A549 (cell line): ENCODE measurements at regions not wholly inside any gene's neighbourhood (a gene's known extent, or its start where the extent isn't known, plus 50 kb on each side); places are given as distances from the start of the nearest gene placed in this dataset.

Experiments used
- ATAC-seq, 2 experiments: fragments of 200-7000 bp in 1 of 2; fragments of >200 bp in 1 of 2; cut with Nextera tagmentation in 1 of 2; cut with Tn5 transposase in 1 of 2; 3 replicates each; pipeline versions ENCODE4 v1.8.0 to v1.9.1; 2018 to 2020; ENCODE audit warnings: mild to moderate bottlenecking in 1 of 2, moderate library complexity in 1 of 2
- CTCF ChIA-PET: fragments of 300-600 bp; sonication (Branson Sonifier 250); formaldehyde crosslinking; extraction: SDS; loops from one replicate; lab custom pipeline; 2021; ENCODE audit warnings: antibody characterized with exemption, inconsistent platforms; lab: Yijun Ruan, JAX
- POLR2A ChIA-PET: fragments of 350-600 bp; formaldehyde crosslinking; extraction: SDS; loops from one replicate; lab custom pipeline; 2021; ENCODE audit warnings: antibody characterized with exemption, inconsistent platforms; lab: Yijun Ruan, JAX
- DNase-seq, 2 experiments: peaks; one replicate each; pipeline versions ENCODE4 v3.0.0 to v3.0.0-alpha.2; 2011 to 2016; ENCODE audit warnings: low read depth in 1 of 2, low spot score in 1 of 2
- FAIRE-seq: peaks from 2 replicates; lab custom pipeline; 2011; peaks lifted over from hg19 to GRCh38; lab: Jason Lieb, UNC
- H3K27ac ChIP-seq, 2 experiments: fragments of >200 bp; sonication (Bioruptor Twin); formaldehyde crosslinking; 3 replicates each; pipeline ENCODE4 v1.5.1; 2016 to 2017
- H3K4me1 ChIP-seq: fragments of >200 bp; sonication (Bioruptor Twin); formaldehyde crosslinking; 3 replicates; pipeline ENCODE4 v1.6.1; 2016
- H3K4me2 ChIP-seq: fragments of >200 bp; sonication (Bioruptor Twin); formaldehyde crosslinking; 3 replicates; pipeline ENCODE4 v1.6.1; 2016
- H3K4me3 ChIP-seq: fragments of >200 bp; sonication (Bioruptor Twin); formaldehyde crosslinking; 3 replicates; pipeline ENCODE4 v1.5.1; 2016
- H3K9me3 ChIP-seq: fragments of >200 bp; sonication (Bioruptor Twin); formaldehyde crosslinking; 3 replicates; pipeline ENCODE4 v1.6.1; 2016
- CBX8 ChIP-seq: fragments of 200-600 bp; sonication (generic); IDR thresholded peaks from 2 replicates; pipeline ENCODE4 v1.6.1; 2016
- CEBPB ChIP-seq, 2 experiments: fragments of >200 bp in 1 of 2; sonication (Bioruptor Twin) in 1 of 2; formaldehyde crosslinking in 1 of 2; IDR thresholded peaks; 2 replicates each; pipeline ENCODE4 v1.6.1; 2012 to 2016
- CHD2 ChIP-seq: fragments of 150-350 bp; IDR thresholded peaks from 2 replicates; pipeline ENCODE4 v1.6.1; 2014; ENCODE audit warnings: low read length; ENCODE audit not compliant: partially characterized antibody
- E2F6 ChIP-seq: IDR thresholded peaks from 2 replicates; pipeline ENCODE4 v1.6.1; 2012; ENCODE audit warnings: low read depth, borderline replicate concordance
- FOSB ChIP-seq: fragments of 250-450 bp; sonication (Bioruptor Pico); IDR thresholded peaks from 2 replicates; pipeline ENCODE4 v1.5.0; 2020; ENCODE audit warnings: mild to moderate bottlenecking, moderate library complexity
- FOSL2 ChIP-seq, 2 experiments: fragments of 450-650 bp in 1 of 2; fragments of >200 bp in 1 of 2; sonication (Bioruptor Twin) in 1 of 2; formaldehyde crosslinking; IDR thresholded peaks; 2 replicates each; pipeline versions ENCODE4 v1.5.0 to v1.6.1; 2016 to 2020; ENCODE audit warnings: mild to moderate bottlenecking in 1 of 2, moderate library complexity in 1 of 2
- FOXS1 ChIP-seq: fragments of 250-450 bp; sonication (Bioruptor Pico); IDR thresholded peaks from 2 replicates; pipeline ENCODE4 v1.5.0; 2020; ENCODE audit warnings: mild to moderate bottlenecking, moderate library complexity
- HMGXB4 ChIP-seq: fragments of 250-450 bp; sonication (Bioruptor Pico); IDR thresholded peaks from 2 replicates; pipeline ENCODE4 v1.5.0; 2021; ENCODE audit warnings: mild to moderate bottlenecking, moderate library complexity, borderline replicate concordance
- HOXB13 ChIP-seq: fragments of 250-450 bp; sonication (Bioruptor Pico); IDR thresholded peaks from 2 replicates; pipeline ENCODE4 v1.5.0; 2020; ENCODE audit warnings: low read depth, mild to moderate bottlenecking, moderate library complexity
- MAX ChIP-seq: IDR thresholded peaks from 2 replicates; pipeline ENCODE4 v1.6.1; 2012
- NPAS2 ChIP-seq: fragments of 250-450 bp; sonication (Bioruptor Pico); IDR thresholded peaks from 2 replicates; pipeline ENCODE4 v1.8.0; 2022; ENCODE audit warnings: mild to moderate bottlenecking, moderate library complexity, borderline replicate concordance
- PBX3 ChIP-seq: IDR thresholded peaks from 2 replicates; pipeline ENCODE4 v1.6.1; 2012
- POLR2A ChIP-seq: IDR thresholded peaks from 2 replicates; pipeline ENCODE4 v1.6.1; 2012; ENCODE audit warnings: mild to moderate bottlenecking, low read length
- RAD21 ChIP-seq, 2 experiments: fragments of >200 bp in 1 of 2; sonication (Bioruptor Twin) in 1 of 2; formaldehyde crosslinking in 1 of 2; IDR thresholded peaks in 1 of 2; conservative IDR thresholded peaks in 1 of 2; 2 replicates in 1 of 2; 3 replicates in 1 of 2; pipeline ENCODE4 v1.6.1; 2012 to 2018; ENCODE audit warnings: inconsistent platforms in 1 of 2
- REST ChIP-seq: fragments of 200-600 bp; sonication (generic); IDR thresholded peaks from 2 replicates; pipeline ENCODE4 v1.6.1; 2016; ENCODE audit warnings: antibody characterized with exemption, mild to moderate bottlenecking, moderate library complexity
- SREBF2 ChIP-seq: fragments of 450-650 bp; IDR thresholded peaks from 2 replicates; pipeline ENCODE4 v1.6.1; 2014; ENCODE audit warnings: mild to moderate bottlenecking, moderate library complexity
- ZC3H11A ChIP-seq: fragments of 450-650 bp; IDR thresholded peaks from 2 replicates; pipeline ENCODE4 v1.6.1; 2014; ENCODE audit warnings: antibody characterized with exemption, mild to moderate bottlenecking
- ZSCAN20 ChIP-seq: fragments of 250-450 bp; sonication (Bioruptor Pico); IDR thresholded peaks from 2 replicates; pipeline ENCODE4 v1.8.0; 2022; ENCODE audit warnings: mild to moderate bottlenecking, moderate library complexity
- WGBS: methylation state at CpG from one replicate; pipeline ENCODE4 v1.1.6; 2017; ENCODE audit errors: missing lambda C conversion rate; 5-methylcytosine and 5-hydroxymethylcytosine counted together

- Histone ChIP-seq H3K4me2 (no peak overlapping the region), H3K27ac (no peak overlapping the region), H3K9me3 (no peaks in the 10 kb centered on the region), H3K4me3 (no peak overlapping the region), H3K4me1 (no peaks in the 10 kb centered on the region)
- no peak for FAIRE-seq
- DNase-seq, result no peak
- no peak for ATAC-seq
- 62% methylated on average over 14 of the region's 17 CpGs for WGBS
- ChIA-PET CTCF (no interaction called here), POLR2A (no interaction called here)
- TF ChIP-seq ZSCAN20 (CRISPR knock-in tag) (no peak), MAX (no peak), CEBPB (IDR thresholded peaks at IDR 0.05) (no peak), ZC3H11A (no peak), PBX3 (no peak)
These were observed 740.5 kb upstream of the SALL3 start for GRCh38 chr18:78239090-78239457.

- Histone ChIP-seq H3K9me3 (no peaks in the 10 kb centered on the region), H3K4me1 (no peaks in the 10 kb centered on the region), H3K27ac (no peak overlapping the region), H3K4me2 (no peak overlapping the region), H3K4me3 (no peak overlapping the region)
- FAIRE-seq (no peak), ATAC-seq (no peak), DNase-seq (no peak)
- no peak for TF ChIP-seq FOXS1 (CRISPR knock-in tag)
- TF ChIP-seq E2F6, result no peak
- TF ChIP-seq CHD2, result no peak
- 69% methylated on average over 13 of the region's 13 CpGs for WGBS
- POLR2A ChIA-PET, result no interaction called here
- CTCF ChIA-PET, result no interaction called here
These were observed 739.5 kb upstream of the SALL3 start for GRCh38 chr18:78240101-78240500.

- Histone ChIP-seq H3K9me3 (no peaks in the 10 kb centered on the region), H3K4me2 (no peak overlapping the region), H3K4me3 (no peak overlapping the region), H3K27ac (no peak overlapping the region), H3K4me1 (no peaks in the 10 kb centered on the region)
- CTCF ChIA-PET, result no interaction called here
- 39% methylated on average over 13 of the region's 16 CpGs for WGBS
- no peak for FAIRE-seq
- ATAC-seq, result no peak
- TF ChIP-seq HOXB13 (CRISPR knock-in tag) (no peak), CHD2 (no peak), REST (no peak), FOSL2 (IDR thresholded peaks at IDR 0.05) (no peak), FOSL2 (CRISPR knock-in tag; IDR thresholded peaks at IDR 0.05) (no peak), POLR2A (no peak), SREBF2 (no peak), E2F6 (no peak), RAD21 (conservative IDR thresholded peaks at IDR 0.05 in 1 of 2, IDR thresholded peaks at IDR 0.05 in 1 of 2) (no peak), MAX (no peak), FOXS1 (CRISPR knock-in tag) (no peak), CBX8 (no peak), NPAS2 (CRISPR knock-in tag) (no peak), FOSB (CRISPR knock-in tag) (no peak), HMGXB4 (CRISPR knock-in tag) (no peak)
- TF ChIP-seq, all 56 proteins: peak for 0
- DNase-seq, result no peak
- POLR2A ChIA-PET, result no interaction called here
These were observed 738.9 kb upstream of the SALL3 start for GRCh38 chr18:78240627-78241252.
